IPS-20b (cell line): ENCODE measurements at regions not wholly inside any gene's neighbourhood (a gene's known extent, or its start where the extent isn't known, plus 50 kb on each side); places are given as distances from the start of the nearest gene placed in this dataset.

Experiments used
- H3K27ac ChIP-seq: one replicate; pipeline ENCODE4 v1.5.1; 2013; ENCODE audit warnings: low read length
- H3K27me3 ChIP-seq: 2 replicates; pipeline ENCODE4 v1.6.1; 2013; ENCODE audit warnings: mild to moderate bottlenecking, low read length, inconsistent platforms; ENCODE audit not compliant: insufficient read depth
- H3K36me3 ChIP-seq: 2 replicates; pipeline ENCODE4 v1.6.1; 2013; ENCODE audit warnings: low read depth, mild to moderate bottlenecking, inconsistent platforms, low read length, moderate library complexity; ENCODE audit not compliant: insufficient read depth
- H3K4me1 ChIP-seq: 2 replicates; pipeline ENCODE4 v1.6.1; 2013; ENCODE audit warnings: mild to moderate bottlenecking, control low read depth, inconsistent platforms, low read length, moderate library complexity; ENCODE audit not compliant: insufficient read depth
- H3K4me3 ChIP-seq: 2 replicates; pipeline ENCODE4 v1.5.1; 2013; ENCODE audit warnings: mild to moderate bottlenecking, low read length, inconsistent platforms
- H3K9ac ChIP-seq: 2 replicates; pipeline ENCODE4 v1.6.1; 2013; ENCODE audit warnings: low read depth, mild to moderate bottlenecking, inconsistent platforms, low read length, moderate library complexity
- H3K9me3 ChIP-seq: 2 replicates; pipeline ENCODE4 v1.6.1; 2013; ENCODE audit warnings: mild to moderate bottlenecking, low read depth, low read length, inconsistent platforms; ENCODE audit not compliant: insufficient read depth

DNA sequence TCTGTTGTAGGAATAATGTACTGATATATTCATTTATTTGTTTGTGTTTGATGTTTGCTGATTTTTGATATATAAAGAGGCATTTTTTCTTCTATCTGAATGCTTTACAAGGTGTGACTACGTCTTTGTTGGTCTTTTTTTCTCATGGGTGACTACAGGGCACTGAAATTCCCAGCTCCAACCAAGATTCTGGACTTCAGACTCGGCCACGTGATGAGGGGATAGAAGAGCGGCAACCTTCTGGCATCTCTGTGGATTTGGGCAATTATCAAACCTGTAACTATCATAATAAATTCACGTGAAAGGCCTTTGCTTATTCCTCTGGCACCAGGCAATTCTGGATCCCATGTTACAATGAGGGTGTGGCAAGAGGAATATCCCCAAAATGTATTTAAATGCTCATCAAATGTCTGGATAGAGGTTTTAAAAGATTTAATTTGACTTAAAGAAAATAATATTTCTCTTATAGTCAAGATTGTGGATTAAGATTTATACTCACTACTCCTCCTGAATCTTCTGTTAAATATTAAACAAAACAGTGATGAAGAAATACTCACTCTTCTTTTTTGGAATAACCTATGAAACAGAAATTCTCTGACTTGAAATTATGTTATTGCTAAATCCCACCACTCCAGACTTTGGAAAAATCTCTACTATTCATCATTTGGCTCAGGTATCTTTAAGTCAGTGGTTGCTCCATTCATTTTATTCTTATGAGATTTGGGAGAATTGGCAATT lies 276.3 kb downstream of the GPR37 start:
- H3K4me1 ChIP-seq, result peaks cover 4% of the 10 kb centered on the region; the same call in 1 of the 2 replicates
- H3K9ac ChIP-seq, result no peak overlapping the region
- no peaks in the 10 kb centered on the region for H3K27me3 ChIP-seq
- H3K27ac ChIP-seq, result no peak overlapping the region
- H3K36me3 ChIP-seq, result no peaks in the 10 kb centered on the region
- H3K9me3 ChIP-seq, result no peaks in the 10 kb centered on the region
- H3K4me3 ChIP-seq, result no peak overlapping the region

DNA sequence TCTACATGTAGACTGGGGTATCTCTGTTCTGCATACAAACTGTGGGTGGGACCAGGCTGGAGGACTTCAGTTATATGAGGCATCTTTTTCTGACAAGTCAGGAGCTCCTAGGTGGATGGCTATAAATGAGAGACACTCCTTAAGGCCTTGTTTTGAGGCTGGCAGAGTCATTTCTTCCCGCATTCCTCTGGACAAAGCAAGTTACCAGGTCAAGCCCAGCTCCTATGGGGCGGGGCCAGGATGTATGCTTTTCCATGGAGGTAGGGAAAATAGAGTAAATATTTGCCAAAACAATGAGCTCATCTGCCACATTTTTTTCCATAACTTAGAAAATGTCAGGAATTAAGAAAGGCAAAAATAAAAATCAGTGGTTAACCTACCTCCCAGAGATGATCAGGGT lies 283.4 kb downstream of the GPR37 start:
- H3K9me3 ChIP-seq, result no peaks in the 10 kb centered on the region
- no peaks in the 10 kb centered on the region for H3K4me1 ChIP-seq
- no peaks in the 10 kb centered on the region for H3K27me3 ChIP-seq
- no peak overlapping the region for H3K4me3 ChIP-seq
- H3K36me3 ChIP-seq, result no peaks in the 10 kb centered on the region
- no peak overlapping the region for H3K27ac ChIP-seq
- H3K9ac ChIP-seq, result no peak overlapping the region

DNA sequence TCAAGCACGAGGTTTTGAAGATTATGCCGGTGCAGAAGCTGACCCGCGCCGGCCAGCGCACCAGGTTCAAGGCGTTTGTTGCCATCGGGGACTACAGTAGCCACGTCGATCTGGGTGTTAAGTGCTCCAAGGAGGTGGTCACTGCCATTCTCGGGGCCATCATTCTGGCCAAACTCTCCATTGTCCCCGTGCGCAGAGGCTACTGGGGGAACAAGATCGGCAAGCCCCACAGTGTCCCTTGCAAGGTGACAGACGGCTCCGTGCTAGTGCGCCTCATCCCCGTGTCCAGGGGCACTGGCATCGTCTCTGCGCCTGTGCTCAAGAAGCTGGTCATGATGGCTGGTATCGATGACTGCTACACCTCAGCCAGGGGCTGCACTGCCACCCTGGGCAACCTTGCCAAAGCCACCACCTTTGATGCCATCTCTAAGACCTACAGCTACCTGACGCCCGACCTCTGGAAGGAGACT lies 284.7 kb downstream of the GPR37 start:
- Histone ChIP-seq H3K27ac (no peak overlapping the region), H3K9ac (no peak overlapping the region), H3K4me1 (no peaks in the 10 kb centered on the region), H3K27me3 (no peaks in the 10 kb centered on the region), H3K9me3 (no peaks in the 10 kb centered on the region), H3K36me3 (no peaks in the 10 kb centered on the region), H3K4me3 (no peak overlapping the region)

DNA sequence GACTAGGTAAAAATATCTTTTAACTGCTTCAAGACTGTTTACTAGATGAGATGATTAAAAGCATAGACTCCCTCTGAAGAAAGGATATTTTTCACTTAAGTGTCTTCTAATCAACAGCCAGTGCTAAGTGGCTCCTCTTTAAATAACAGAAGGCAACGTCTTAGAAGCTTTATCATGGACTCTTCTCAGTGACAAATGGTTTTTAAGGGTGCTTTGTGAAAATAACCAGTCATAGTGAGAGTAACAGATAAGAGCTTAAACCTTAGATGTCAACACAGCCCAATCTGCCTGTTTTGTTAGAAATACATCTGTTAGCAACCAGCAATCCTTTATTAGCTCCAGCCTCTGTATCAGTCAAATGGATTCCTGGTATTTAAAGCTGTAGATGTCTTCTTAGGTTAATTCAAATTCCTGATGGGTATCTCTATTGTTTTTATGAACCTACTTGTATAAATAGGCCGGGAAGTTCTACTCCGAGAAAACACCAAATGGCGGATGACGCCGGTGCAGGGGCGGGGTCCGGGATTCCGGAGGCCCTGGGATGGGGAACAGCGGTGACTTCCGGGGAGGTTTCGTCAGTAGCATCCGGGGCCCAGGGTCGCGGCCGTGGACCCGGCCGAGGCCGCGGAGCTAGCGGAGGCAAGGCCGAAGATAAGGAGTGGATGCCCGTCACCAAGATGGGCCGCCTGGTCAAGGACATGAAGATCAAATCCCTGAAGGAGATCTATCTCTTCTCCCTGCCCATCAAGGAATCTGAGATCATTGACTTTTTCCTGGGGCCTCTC lies 285.4 kb downstream of the GPR37 start:
- no peaks in the 10 kb centered on the region for H3K9me3 ChIP-seq
- no peaks in the 10 kb centered on the region for H3K4me1 ChIP-seq
- no peaks in the 10 kb centered on the region for H3K27me3 ChIP-seq
- H3K4me3 ChIP-seq, result no peak overlapping the region
- H3K9ac ChIP-seq, result no peak overlapping the region
- H3K36me3 ChIP-seq, result no peaks in the 10 kb centered on the region
- no peak overlapping the region for H3K27ac ChIP-seq

DNA sequence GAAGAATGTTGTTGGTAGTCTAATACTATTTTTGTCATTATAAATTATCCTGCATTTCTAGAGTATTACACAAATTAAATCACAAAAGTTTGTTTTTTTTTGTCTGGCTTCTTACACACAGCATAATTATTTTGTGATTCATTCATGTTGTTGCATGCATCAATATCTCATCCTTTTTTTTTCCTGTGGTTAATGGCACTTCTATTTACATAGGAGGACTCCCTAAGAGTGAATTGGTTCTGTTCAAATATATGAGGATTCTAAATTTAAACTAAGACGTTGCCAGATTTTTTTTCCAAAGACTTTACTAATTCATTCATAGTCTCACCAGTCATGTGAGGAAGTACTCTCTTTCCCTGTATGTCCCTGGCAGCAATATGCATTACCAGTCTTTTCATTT lies 303.3 kb downstream of the GPR37 start:
- H3K27ac ChIP-seq, result no peak overlapping the region
- no peaks in the 10 kb centered on the region for H3K9me3 ChIP-seq
- no peaks in the 10 kb centered on the region for H3K4me1 ChIP-seq
- H3K27me3 ChIP-seq, result no peaks in the 10 kb centered on the region
- H3K36me3 ChIP-seq, result no peaks in the 10 kb centered on the region
- no peak overlapping the region for H3K9ac ChIP-seq
- no peak overlapping the region for H3K4me3 ChIP-seq

DNA sequence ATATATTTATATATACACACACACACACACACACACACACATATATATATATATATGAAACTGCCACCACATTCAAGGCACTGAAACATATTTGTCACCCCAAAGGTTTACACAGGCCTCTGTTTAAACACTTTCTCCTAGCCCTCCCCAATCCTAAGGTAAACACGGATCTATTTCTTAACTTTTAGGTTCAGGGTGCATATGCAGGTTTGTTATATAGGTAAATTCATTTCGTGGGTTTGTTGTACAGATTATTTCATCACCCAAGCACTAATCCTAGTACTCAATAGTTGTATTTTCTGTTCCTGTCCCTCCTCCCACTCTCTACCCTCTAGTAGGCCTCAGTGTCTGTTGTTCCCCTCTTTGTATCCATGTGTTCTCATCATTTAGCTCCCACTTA lies 305.0 kb downstream of the GPR37 start:
- Histone ChIP-seq H3K9me3 (no peaks in the 10 kb centered on the region), H3K9ac (no peak overlapping the region), H3K4me3 (no peak overlapping the region), H3K4me1 (no peaks in the 10 kb centered on the region), H3K27ac (no peak overlapping the region), H3K36me3 (no peaks in the 10 kb centered on the region), H3K27me3 (no peaks in the 10 kb centered on the region)

DNA sequence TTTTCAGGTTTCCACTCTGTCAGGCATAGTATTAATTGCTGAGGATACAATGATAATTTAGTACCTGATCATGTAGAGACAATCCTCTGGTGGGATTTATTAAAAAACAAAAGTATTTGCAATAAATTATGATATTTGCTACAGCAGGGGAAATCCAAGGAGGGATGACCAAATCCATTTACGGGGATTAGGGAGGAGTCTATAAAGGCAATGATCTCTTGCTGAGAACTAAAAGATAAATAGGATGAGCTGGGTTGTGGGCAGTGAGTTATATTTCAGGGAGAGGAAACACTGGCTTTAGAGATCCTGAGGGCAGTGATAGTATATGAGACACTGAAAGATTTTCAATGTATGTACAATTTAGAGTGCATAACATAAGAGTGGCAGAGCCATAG lies 305.5 kb downstream of the GPR37 start:
- Histone ChIP-seq H3K36me3 (no peaks in the 10 kb centered on the region), H3K9ac (no peak overlapping the region), H3K4me3 (no peak overlapping the region), H3K4me1 (no peaks in the 10 kb centered on the region), H3K27me3 (no peaks in the 10 kb centered on the region), H3K27ac (no peak overlapping the region), H3K9me3 (no peaks in the 10 kb centered on the region)

DNA sequence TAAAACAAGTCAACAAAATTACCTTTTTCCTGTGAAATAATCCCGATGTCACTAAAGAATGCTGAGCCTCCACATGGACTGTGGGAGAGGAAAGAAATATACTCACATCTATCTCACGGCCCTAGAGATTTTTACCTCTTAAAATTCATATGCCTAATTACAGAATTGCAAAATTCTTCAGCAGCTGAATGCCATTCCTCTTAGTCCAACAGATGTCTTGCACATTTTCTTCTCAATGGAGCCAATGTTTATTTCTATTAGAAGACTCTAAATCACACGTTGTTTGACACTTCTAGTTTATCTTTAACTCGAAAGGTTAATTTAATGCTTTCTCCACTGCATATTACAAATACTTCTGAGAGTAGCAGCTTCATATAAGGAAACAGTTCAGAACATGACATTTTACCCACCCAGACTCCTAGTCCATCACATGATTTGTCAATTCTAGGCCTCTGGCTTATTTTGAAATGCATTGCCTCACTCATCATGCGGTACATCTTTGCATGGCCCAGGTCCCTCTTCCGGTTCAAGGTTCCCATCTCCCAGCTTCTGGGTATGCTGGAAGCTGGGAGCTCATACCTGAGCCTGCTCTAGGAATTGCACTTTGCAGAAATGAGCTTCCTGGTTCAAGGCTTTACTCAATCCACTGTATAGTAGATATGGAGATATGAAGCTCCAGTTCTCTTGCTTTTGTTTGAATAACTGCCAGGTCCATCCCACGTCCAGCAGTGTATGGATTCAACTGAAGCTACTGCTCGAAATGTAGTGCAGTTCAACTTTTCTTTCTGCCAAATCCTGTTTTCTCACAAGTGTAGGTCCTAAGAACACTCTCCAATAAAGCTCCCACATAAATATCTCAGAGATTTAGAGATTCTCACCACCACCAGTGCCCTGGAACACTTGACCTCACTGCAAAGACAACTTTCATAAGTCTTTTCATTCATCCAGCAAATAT lies 306.2 kb downstream of the GPR37 start:
- no peaks in the 10 kb centered on the region for H3K27me3 ChIP-seq
- H3K27ac ChIP-seq, result no peak overlapping the region
- no peak overlapping the region for H3K9ac ChIP-seq
- H3K4me1 ChIP-seq, result no peaks in the 10 kb centered on the region
- no peak overlapping the region for H3K4me3 ChIP-seq
- H3K36me3 ChIP-seq, result no peaks in the 10 kb centered on the region
- no peaks in the 10 kb centered on the region for H3K9me3 ChIP-seq

DNA sequence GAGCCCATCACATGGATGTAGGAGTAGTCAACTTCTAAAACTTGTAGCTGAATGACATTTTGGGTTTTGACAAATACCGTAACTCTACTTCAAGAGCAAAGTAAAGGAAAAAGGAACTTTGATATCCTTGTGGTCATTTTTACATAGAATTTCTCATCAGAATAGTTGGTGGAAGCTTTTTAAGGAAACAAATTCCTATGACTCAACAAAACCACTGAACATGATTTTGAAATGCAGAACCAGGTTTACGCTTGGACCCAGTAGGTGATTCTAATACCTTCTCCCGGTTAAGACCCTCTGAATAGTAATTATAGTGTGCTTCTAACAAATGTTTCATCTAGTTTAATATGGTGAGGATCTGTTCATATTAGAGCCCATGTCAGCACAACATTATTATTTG lies 307.8 kb downstream of the GPR37 start:
- Histone ChIP-seq H3K9me3 (no peaks in the 10 kb centered on the region), H3K9ac (no peak overlapping the region), H3K27me3 (no peaks in the 10 kb centered on the region), H3K4me1 (no peaks in the 10 kb centered on the region), H3K36me3 (no peaks in the 10 kb centered on the region), H3K27ac (no peak overlapping the region), H3K4me3 (no peak overlapping the region)

DNA sequence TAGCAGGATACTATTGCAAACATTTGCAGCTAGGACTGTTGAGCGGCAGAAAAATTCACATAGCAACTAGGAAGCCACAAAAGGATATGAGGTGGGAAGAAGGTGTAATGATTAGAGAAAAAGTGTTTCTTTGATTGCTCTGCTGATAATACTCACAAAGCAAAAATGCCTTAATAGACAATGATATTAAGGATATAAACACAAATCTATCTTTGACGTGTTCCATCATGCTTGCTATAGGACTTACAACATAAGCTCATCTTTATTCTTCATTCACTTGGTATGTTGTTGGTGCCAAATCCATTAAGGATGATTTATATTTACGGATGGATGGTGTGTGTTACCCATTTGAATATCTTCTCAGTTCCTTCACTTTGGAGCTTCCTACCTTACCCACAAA lies 309.3 kb downstream of the GPR37 start:
- no peak overlapping the region for H3K9ac ChIP-seq
- H3K36me3 ChIP-seq, result no peaks in the 10 kb centered on the region
- H3K27ac ChIP-seq, result no peak overlapping the region
- H3K4me1 ChIP-seq, result no peaks in the 10 kb centered on the region
- H3K9me3 ChIP-seq, result no peaks in the 10 kb centered on the region
- H3K27me3 ChIP-seq, result no peaks in the 10 kb centered on the region
- no peak overlapping the region for H3K4me3 ChIP-seq

DNA sequence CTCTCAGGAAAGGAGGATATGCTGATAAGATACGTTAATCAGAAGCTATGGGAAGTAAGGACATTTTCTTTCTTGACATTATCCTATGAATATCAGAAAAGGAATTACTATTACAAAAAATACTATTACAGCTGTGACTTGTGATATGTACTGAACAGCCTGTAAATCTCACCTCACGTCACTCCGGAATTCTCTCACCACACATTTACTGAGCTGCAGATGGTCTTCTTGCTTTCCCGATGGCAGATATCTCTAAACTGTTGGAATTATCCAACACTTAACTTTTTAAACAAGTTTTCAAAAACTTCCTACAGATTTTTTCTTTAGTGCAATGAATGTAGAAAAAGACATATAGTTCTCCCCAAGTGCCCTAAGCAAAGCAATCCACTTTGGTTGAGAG lies 313.4 kb downstream of the GPR37 start:
- no peaks in the 10 kb centered on the region for H3K36me3 ChIP-seq
- no peak overlapping the region for H3K4me3 ChIP-seq
- no peaks in the 10 kb centered on the region for H3K9me3 ChIP-seq
- no peak overlapping the region for H3K27ac ChIP-seq
- H3K9ac ChIP-seq, result no peak overlapping the region
- no peaks in the 10 kb centered on the region for H3K27me3 ChIP-seq
- no peaks in the 10 kb centered on the region for H3K4me1 ChIP-seq
